GM18507 (cell line): ENCODE measurements at regions not wholly inside any gene's neighbourhood (a gene's known extent, or its start where the extent isn't known, plus 50 kb on each side); places are given as distances from the start of the nearest gene placed in this dataset.
A peak's percentile ranks its signal among the peaks of the same experiment; 100 is the strongest.
"Not testable (repeated sequence)": the region's sequence is repeated elsewhere in the genome, so short reads cannot be mapped to it uniquely, and the experiment has no call there.

ENCODE experiments used
- DNase-seq: peaks from one replicate; pipeline ENCODE4 v3.0.0; 2011; ENCODE audit warnings: low read depth; ENCODE audit not compliant: insufficient read length; ENCODE audit errors: extremely low spot score
- FAIRE-seq: peaks from 2 replicates; lab custom pipeline; 2011; peaks lifted over from hg19 to GRCh38; lab: Jason Lieb, UNC

GRCh38 chr3:125903780-125904455 lies 65.1 kb upstream of the ROPN1B start:
- FAIRE-seq, DNase-seq: not testable (repeated sequence)

GRCh38 chr3:125907279-125907678 lies 61.7 kb upstream of the ROPN1B start:
- not testable (repeated sequence) for FAIRE-seq, DNase-seq

GRCh38 chr3:125910851-125911250 lies 58.1 kb upstream of the ROPN1B start:
- not testable (repeated sequence) for FAIRE-seq, DNase-seq

- DNase-seq, FAIRE-seq: not testable (repeated sequence)
Observed at GRCh38 chr3:125914608-125915436, 54.2 kb upstream of the ROPN1B start.

- not testable (repeated sequence) for FAIRE-seq, DNase-seq
Observed at GRCh38 chr3:125915437-125915787, 53.6 kb upstream of the ROPN1B start.

- FAIRE-seq = peak; percentile 91
- DNase-seq = peak; percentile 42
Observed at GRCh38 chr3:125915792-125916375, 53.1 kb upstream of the ROPN1B start.

GRCh38 chr3:125916376-125916978 lies 52.5 kb upstream of the ROPN1B start:
- FAIRE-seq (no peak), DNase-seq (peak; percentile 67)

- not testable (repeated sequence) for DNase-seq, FAIRE-seq
Observed at GRCh38 chr3:125917020-125917549, 51.9 kb upstream of the ROPN1B start.

GRCh38 chr3:125918024-125918423 lies 51.0 kb upstream of the ROPN1B start:
- DNase-seq, FAIRE-seq: not testable (repeated sequence)

- DNase-seq, FAIRE-seq: not testable (repeated sequence)
Observed at GRCh38 chr3:125918451-125918850, 50.5 kb upstream of the ROPN1B start.

- not testable (repeated sequence) for FAIRE-seq, DNase-seq
Observed at GRCh38 chr3:125918866-125919265, 50.1 kb upstream of the ROPN1B start.
